Glutamatergic neuron (in vitro differentiated cells): ENCODE measurements at regions not wholly inside any gene's neighbourhood (a gene's known extent, or its start where the extent isn't known, plus 50 kb on each side); places are given as distances from the start of the nearest gene placed in this dataset.
A peak's percentile ranks its signal among the peaks of the same experiment; 100 is the strongest.
"Not testable (repeated sequence)": the region's sequence is repeated elsewhere in the genome, so short reads cannot be mapped to it uniquely, and the experiment has no call there.

Experiments used
- DNase-seq: peaks from one replicate; pipeline ENCODE4 v3.0.0; 2022
- H3K27ac Mint-ChIP-seq: one replicate; pipeline ENCODE4 v1.8.0; 2020; ENCODE audit warnings: mild to moderate bottlenecking, mixed read lengths, inconsistent platforms; ENCODE audit not compliant: unreplicated experiment
- H3K27me3 Mint-ChIP-seq: one replicate; pipeline ENCODE4 v1.8.0; 2020; ENCODE audit warnings: mild to moderate bottlenecking, moderate library complexity, mixed read lengths, inconsistent platforms; ENCODE audit not compliant: unreplicated experiment
- H3K36me3 Mint-ChIP-seq: one replicate; pipeline ENCODE4 v1.8.0; 2020; ENCODE audit warnings: mild to moderate bottlenecking, mixed read lengths, inconsistent platforms; ENCODE audit not compliant: unreplicated experiment
- H3K4me1 Mint-ChIP-seq: one replicate; pipeline ENCODE4 v1.8.0; 2020; ENCODE audit warnings: mild to moderate bottlenecking, low read depth, mixed read lengths, inconsistent platforms; ENCODE audit not compliant: unreplicated experiment
- H3K4me3 Mint-ChIP-seq: one replicate; pipeline ENCODE4 v1.8.0; 2020; ENCODE audit warnings: mild to moderate bottlenecking, mixed read lengths, inconsistent platforms; ENCODE audit not compliant: unreplicated experiment
- H3K9me3 Mint-ChIP-seq: one replicate; pipeline ENCODE4 v1.8.0; 2020; ENCODE audit warnings: mild to moderate bottlenecking, moderate library complexity, mixed read lengths, inconsistent platforms; ENCODE audit not compliant: unreplicated experiment
- TF ChIP-seq, protein P1 (sequence below): fragments of 200-600 bp; sonication (generic); IDR thresholded peaks from one replicate; pipeline ENCODE4 v1.5.0; 2021; ENCODE audit not compliant: partially characterized antibody, unreplicated experiment

DNA sequence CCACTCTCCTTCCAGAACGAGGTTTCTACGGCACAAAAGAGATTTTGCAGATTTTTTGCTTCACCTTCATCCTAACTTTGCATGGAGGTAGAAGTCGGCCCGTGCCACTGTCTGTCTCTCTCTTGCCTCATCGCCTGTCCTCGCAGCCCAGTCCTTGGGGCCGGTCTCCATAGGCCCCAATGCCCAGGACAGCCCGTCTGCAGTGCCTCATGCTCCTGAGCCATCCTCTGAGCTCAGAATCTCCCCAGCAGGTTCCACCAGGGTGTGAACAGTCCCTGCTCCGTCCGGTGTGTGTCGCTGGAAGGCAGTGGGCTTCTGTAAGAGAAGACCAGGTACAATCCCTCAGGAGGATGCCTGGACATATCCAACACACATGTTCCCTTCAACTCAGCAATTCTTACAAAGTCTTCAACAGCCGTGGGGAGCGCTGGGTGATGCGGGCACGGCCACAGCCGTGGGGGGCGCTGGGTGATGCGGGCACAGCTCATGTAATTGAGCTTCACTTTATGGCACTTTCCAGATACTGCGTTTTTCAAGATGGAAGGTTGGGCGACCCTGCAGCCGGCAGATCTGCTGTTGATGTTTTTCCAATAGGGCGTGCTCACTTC, 231.9 kb downstream of the DLL1 start:
- TF ChIP-seq, protein P1, sequence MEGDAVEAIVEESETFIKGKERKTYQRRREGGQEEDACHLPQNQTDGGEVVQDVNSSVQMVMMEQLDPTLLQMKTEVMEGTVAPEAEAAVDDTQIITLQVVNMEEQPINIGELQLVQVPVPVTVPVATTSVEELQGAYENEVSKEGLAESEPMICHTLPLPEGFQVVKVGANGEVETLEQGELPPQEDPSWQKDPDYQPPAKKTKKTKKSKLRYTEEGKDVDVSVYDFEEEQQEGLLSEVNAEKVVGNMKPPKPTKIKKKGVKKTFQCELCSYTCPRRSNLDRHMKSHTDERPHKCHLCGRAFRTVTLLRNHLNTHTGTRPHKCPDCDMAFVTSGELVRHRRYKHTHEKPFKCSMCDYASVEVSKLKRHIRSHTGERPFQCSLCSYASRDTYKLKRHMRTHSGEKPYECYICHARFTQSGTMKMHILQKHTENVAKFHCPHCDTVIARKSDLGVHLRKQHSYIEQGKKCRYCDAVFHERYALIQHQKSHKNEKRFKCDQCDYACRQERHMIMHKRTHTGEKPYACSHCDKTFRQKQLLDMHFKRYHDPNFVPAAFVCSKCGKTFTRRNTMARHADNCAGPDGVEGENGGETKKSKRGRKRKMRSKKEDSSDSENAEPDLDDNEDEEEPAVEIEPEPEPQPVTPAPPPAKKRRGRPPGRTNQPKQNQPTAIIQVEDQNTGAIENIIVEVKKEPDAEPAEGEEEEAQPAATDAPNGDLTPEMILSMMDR = no peak
- Mint-ChIP-seq H3K4me1 (peaks cover 3% of the 10 kb centered on the region), H3K36me3 (peaks cover 21% of the 10 kb centered on the region), H3K27ac (no peak overlapping the region), H3K9me3 (peaks cover 4% of the 10 kb centered on the region), H3K27me3 (peaks cover 7% of the 10 kb centered on the region), H3K4me3 (no peak overlapping the region)
- DNase-seq = no peak

DNA sequence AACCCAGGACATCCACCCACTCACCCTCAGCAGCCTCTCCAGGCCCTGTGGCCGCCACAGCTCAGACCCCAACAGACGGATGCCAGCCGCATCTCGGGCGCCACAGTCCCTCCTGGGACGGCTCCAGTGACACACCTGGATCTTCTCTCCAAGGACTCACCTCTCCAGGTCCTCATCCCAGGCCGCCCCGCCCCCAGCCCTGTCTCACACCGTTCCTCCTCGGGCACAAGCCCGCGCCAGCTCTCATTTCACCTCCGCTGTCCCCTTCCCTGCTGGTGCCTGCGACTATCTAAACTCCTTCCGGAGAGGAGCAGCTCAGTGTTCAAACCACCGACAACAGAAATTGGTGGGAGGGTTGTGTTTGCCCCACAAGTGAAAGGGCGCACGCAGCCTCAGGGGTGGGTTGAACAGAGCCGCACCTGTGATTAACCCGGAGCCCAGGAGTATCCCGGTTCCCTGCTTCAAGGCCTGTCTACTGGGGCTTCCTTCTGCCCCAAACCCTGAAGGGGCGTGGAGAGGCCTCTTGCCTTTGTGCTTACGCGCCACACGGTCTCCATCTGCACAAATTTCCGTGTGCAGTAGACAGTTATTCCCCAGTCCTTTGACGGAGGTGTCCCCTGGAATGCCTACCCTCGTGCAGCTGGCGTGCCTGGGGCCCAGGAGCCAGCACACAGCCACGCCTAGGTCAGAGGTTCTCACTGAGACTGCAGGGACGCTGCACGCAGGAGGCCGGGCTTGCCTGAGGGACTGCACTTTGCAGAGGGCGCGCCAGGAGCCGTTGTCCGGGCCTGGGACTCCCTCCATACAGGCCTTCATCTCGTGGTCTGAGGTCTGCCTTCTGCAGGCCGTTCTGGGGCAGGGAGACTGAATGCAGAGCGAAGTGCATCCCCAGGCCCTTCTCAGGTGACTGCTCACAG, 232.7 kb downstream of the DLL1 start:
- Mint-ChIP-seq H3K9me3 (peaks cover 3% of the 10 kb centered on the region), H3K4me1 (peaks cover 3% of the 10 kb centered on the region), H3K27me3 (peaks cover 7% of the 10 kb centered on the region), H3K36me3 (peaks cover 21% of the 10 kb centered on the region), H3K4me3 (no peak overlapping the region), H3K27ac (no peak overlapping the region)
- DNase-seq = no peak
- TF ChIP-seq, protein P1 = no peak

DNA sequence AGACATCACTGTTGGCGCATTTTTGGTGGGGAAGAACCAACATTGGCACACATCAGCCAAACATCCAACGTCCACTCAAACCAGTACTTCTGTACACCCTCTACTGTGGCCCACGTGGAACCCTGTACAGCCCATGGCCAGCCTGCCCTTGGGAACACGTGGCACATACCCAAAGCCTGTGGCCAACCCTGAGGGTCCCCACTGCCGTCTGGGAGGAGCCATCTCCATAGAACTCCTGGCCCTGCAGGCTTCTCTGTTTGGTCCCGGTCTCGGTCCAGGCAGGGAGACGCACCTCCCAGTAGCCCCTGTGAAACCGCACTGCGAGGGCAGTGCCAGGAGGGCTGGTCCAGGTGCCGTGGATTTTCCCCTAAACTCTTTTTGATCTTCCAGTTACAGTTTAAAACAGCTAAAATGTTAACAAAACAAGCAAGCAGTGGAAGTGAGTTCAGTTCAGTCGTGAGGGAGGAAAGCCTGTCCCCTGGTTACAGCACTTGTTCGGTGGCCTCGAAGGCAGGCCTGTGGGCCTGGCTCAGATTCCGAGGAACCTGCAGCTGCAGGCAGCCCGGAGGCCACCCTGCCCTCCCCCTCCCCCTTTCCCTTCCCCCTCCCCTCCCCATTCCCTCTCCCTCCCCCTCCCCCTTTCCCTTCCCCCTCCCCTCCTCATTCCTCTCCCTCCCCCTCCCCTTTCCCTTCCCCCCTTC, 233.7 kb downstream of the DLL1 start:
- DNase-seq = peak; percentile 11
- H3K36me3 Mint-ChIP-seq = peaks cover 26% of the 10 kb centered on the region
- no peak overlapping the region for H3K27ac Mint-ChIP-seq
- no peak overlapping the region for H3K4me3 Mint-ChIP-seq
- peaks cover 4% of the 10 kb centered on the region for H3K27me3 Mint-ChIP-seq
- peaks cover 3% of the 10 kb centered on the region for H3K4me1 Mint-ChIP-seq
- peaks cover 3% of the 10 kb centered on the region for H3K9me3 Mint-ChIP-seq
- TF ChIP-seq, protein P1 = no peak

DNA sequence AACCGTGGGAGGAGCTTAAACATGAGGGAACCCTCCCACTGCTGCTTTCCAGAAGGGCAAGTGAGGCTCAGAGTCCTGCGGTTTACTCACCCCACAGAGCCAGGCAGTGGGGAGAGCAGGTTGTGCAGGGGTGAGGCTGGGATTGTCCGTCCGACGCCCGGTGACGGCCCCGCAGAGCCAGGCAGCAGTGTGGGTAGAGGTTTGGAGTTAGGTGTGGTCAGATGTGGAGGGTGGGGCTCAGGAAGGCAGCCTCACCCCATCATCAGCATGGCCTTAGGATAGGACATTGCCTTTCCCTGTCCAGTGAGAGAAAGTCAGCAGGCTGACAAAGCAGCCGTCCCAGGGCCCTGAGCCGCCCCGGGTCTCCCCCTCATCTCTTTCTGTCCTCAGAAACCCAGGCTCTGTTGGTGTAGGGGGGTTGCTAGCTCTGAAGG, 234.6 kb downstream of the DLL1 start:
- Mint-ChIP-seq H3K4me3 (no peak overlapping the region), H3K4me1 (peaks cover 3% of the 10 kb centered on the region), H3K9me3 (peaks cover 3% of the 10 kb centered on the region), H3K27me3 (peaks cover 3% of the 10 kb centered on the region), H3K36me3 (peaks cover 23% of the 10 kb centered on the region), H3K27ac (no peak overlapping the region)
- TF ChIP-seq, protein P1 = no peak
- DNase-seq = peak; percentile 13

DNA sequence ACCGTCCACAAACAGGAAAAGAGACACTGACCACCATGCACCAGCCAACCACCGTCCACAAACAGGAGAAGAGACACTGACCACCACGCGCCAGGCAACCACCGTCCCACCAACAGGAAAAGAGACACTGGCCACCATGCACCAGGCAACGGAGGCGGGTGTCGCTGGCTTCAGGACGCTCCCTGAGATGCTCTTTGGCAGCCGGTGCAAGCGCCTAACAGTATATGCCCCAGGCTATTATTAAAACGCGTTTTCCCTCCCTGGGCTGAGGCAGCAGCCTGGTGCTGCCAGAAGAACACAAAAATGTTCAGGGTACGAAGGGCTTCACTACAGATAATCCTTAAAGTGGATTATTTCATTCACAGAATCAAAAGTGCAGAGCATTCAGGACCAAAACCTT, 235.1 kb downstream of the DLL1 start:
- H3K36me3 Mint-ChIP-seq = peaks cover 20% of the 10 kb centered on the region
- DNase-seq = peak; percentile 4
- H3K9me3 Mint-ChIP-seq, H3K4me1 Mint-ChIP-seq, H3K4me3 Mint-ChIP-seq, H3K27ac Mint-ChIP-seq, H3K27me3 Mint-ChIP-seq: not testable (repeated sequence)
